ENCODE measurements at regions not wholly inside any gene's neighbourhood (a gene's known extent, or its start where the extent isn't known, plus 50 kb on each side); places are given as distances from the start of the nearest gene placed in this dataset.
"Not testable (repeated sequence)": the region's sequence is repeated elsewhere in the genome, so short reads cannot be mapped to it uniquely, and the experiment has no call there.

- FAIRE-seq (no peak), DNase-seq (ENCODE audit: insufficient read length, low spot score) (no peak)
- no peak for TF ChIP-seq POLR2A (IDR thresholded peaks at IDR 0.05; ENCODE audit: low read depth, low read length)
Measured at GRCh38 chr14:84323978-84324377, 1206.0 kb upstream of the FLRT2 start.

GRCh38 chr14:84336433-84336832, 1193.5 kb upstream of the FLRT2 start:
- DNase-seq (ENCODE audit: insufficient read length, low spot score): no peak
- TF ChIP-seq POLR2A (IDR thresholded peaks at IDR 0.05; ENCODE audit: low read depth, low read length): no peak
- FAIRE-seq: no peak

- no peak for FAIRE-seq
- DNase-seq (ENCODE audit: insufficient read length, low spot score): no peak
- TF ChIP-seq POLR2A (IDR thresholded peaks at IDR 0.05; ENCODE audit: low read depth, low read length): no peak
Measured at GRCh38 chr14:84340938-84341337, 1189.0 kb upstream of the FLRT2 start.

GRCh38 chr14:84341867-84342266, 1188.1 kb upstream of the FLRT2 start:
- not testable (repeated sequence) for DNase-seq (ENCODE audit: insufficient read length, low spot score); FAIRE-seq

- DNase-seq (ENCODE audit: insufficient read length, low spot score): no peak
- TF ChIP-seq POLR2A (IDR thresholded peaks at IDR 0.05; ENCODE audit: low read depth, low read length): no peak
- FAIRE-seq: no peak
Measured at GRCh38 chr14:84343656-84344055, 1186.3 kb upstream of the FLRT2 start.

GRCh38 chr14:84351646-84352045, 1178.3 kb upstream of the FLRT2 start:
- no peak for DNase-seq (ENCODE audit: insufficient read length, low spot score)
- no peak for FAIRE-seq
- no peak for TF ChIP-seq POLR2A (IDR thresholded peaks at IDR 0.05; ENCODE audit: low read depth, low read length)

GRCh38 chr14:84361476-84361875, 1168.5 kb upstream of the FLRT2 start:
- no peak for DNase-seq (ENCODE audit: insufficient read length, low spot score)
- no peak for FAIRE-seq
- no peak for TF ChIP-seq POLR2A (IDR thresholded peaks at IDR 0.05; ENCODE audit: low read depth, low read length)

GRCh38 chr14:84375235-84375634, 1154.7 kb upstream of the FLRT2 start:
- no peak for DNase-seq (ENCODE audit: insufficient read length, low spot score)
- TF ChIP-seq POLR2A (IDR thresholded peaks at IDR 0.05; ENCODE audit: low read depth, low read length): no peak
- no peak for FAIRE-seq

GRCh38 chr14:84390010-84390409, 1139.9 kb upstream of the FLRT2 start:
- no peak for DNase-seq (ENCODE audit: insufficient read length, low spot score)
- FAIRE-seq: no peak

GRCh38 chr14:84397631-84398030, 1132.3 kb upstream of the FLRT2 start:
- no peak for TF ChIP-seq POLR2A (IDR thresholded peaks at IDR 0.05; ENCODE audit: low read depth, low read length)
- DNase-seq (ENCODE audit: insufficient read length, low spot score) (no peak), FAIRE-seq (no peak)

More at GRCh38 chr14:84390010-84390409, 1139.9 kb upstream of the FLRT2 start:
- no peak for TF ChIP-seq POLR2A (IDR thresholded peaks at IDR 0.05; ENCODE audit: low read depth, low read length)

GRCh38 chr14:84399296-84399910, 1130.5 kb upstream of the FLRT2 start:
- FAIRE-seq (no peak), DNase-seq (ENCODE audit: insufficient read length, low spot score) (no peak)
- TF ChIP-seq POLR2A (IDR thresholded peaks at IDR 0.05; ENCODE audit: low read depth, low read length): no peak

GRCh38 chr14:84401631-84402030, 1128.3 kb upstream of the FLRT2 start:
- FAIRE-seq: no peak
- DNase-seq (ENCODE audit: insufficient read length, low spot score): no peak
- no peak for TF ChIP-seq POLR2A (IDR thresholded peaks at IDR 0.05; ENCODE audit: low read depth, low read length)

- DNase-seq (ENCODE audit: insufficient read length, low spot score): no peak
- no peak for TF ChIP-seq POLR2A (IDR thresholded peaks at IDR 0.05; ENCODE audit: low read depth, low read length)
- no peak for FAIRE-seq
Measured at GRCh38 chr14:84403585-84403984, 1126.4 kb upstream of the FLRT2 start.

- DNase-seq (ENCODE audit: insufficient read length, low spot score) (no peak), FAIRE-seq (no peak)
- no peak for TF ChIP-seq POLR2A (IDR thresholded peaks at IDR 0.05; ENCODE audit: low read depth, low read length)
Measured at GRCh38 chr14:84404246-84404645, 1125.7 kb upstream of the FLRT2 start.

GRCh38 chr14:84409435-84409834, 1120.5 kb upstream of the FLRT2 start:
- no peak for DNase-seq (ENCODE audit: insufficient read length, low spot score)
- TF ChIP-seq POLR2A (IDR thresholded peaks at IDR 0.05; ENCODE audit: low read depth, low read length): no peak
- no peak for FAIRE-seq

GRCh38 chr14:84410344-84410743, 1119.6 kb upstream of the FLRT2 start:
- no peak for TF ChIP-seq POLR2A (IDR thresholded peaks at IDR 0.05; ENCODE audit: low read depth, low read length)
- FAIRE-seq: no peak
- DNase-seq (ENCODE audit: insufficient read length, low spot score): no peak

All from H54 (cell line).